ENCODE measurements at regions not wholly inside any gene's neighbourhood (a gene's known extent, or its start where the extent isn't known, plus 50 kb on each side); places are given as distances from the start of the nearest gene placed in this dataset.

DNA sequence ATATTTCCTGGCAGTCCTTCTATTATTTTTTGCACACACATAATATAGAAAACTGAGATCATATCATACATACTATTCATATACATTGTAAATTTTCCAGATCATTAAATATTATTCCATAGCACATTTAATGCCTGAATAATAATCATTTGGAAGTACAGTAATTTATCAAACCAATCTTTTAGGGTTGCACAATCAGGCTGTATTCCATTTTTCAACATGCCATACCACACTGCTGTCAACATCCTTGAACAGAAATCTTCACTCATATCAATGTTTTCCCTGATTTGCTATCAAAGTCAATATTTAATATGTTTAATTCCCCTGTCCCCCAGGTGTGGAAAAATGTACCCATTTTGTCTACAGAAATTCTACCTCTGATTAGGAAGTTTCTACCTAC is 122.7 kb upstream of the ADGRF1 start:
- Histone ChIP-seq H3K4me3 (replicated peaks in 1 of 3; ENCODE audit: insufficient read depth in 1 of 3, low read depth in 1 of 3, low read length in 3 of 3) (no peak overlapping the region), H4K20me1 (replicated peaks; ENCODE audit: control insufficient read depth, extremely low read depth, insufficient read depth, low read length) (no peaks in the 10 kb centered on the region), H3K79me2 (ENCODE audit: control insufficient read depth, insufficient read depth, low read length) (no peaks in the 10 kb centered on the region), H3K27ac (ENCODE audit: insufficient read depth, low read depth, low read length) (no peak overlapping the region), H3K4me1 (ENCODE audit: control insufficient read depth, extremely low read depth, insufficient read depth, low read length) (no peaks in the 10 kb centered on the region), H3K36me3 (ENCODE audit: control insufficient read depth in 2 of 2, extremely low read depth in 1 of 2, insufficient read depth in 2 of 2, low read length in 2 of 2) (no peaks in the 10 kb centered on the region), H3K9me1 (replicated peaks; ENCODE audit: control insufficient read depth, extremely low read depth, insufficient read depth, low read length) (no peaks in the 10 kb centered on the region), H3K4me2 (ENCODE audit: insufficient read depth, low read length) (no peak overlapping the region), H3K27me3 (ENCODE audit: control insufficient read depth in 2 of 2, insufficient read depth in 2 of 2, low read length in 2 of 2) (no peaks in the 10 kb centered on the region), H3K9ac (replicated peaks; ENCODE audit: extremely low read depth, insufficient read depth, low read length) (no peak overlapping the region), H3K9me3 (replicated peaks; ENCODE audit: control insufficient read depth, insufficient read depth, low read length) (no peaks in the 10 kb centered on the region), H2AFZ (ENCODE audit: low read depth, low read length) (no peak overlapping the region)
- CTCF ChIA-PET: interaction anchor here (0.6 kb wide), 1 partner anchor 157 kb away, joined by 3 read pairs; no protein-coding TSS in a partner anchor
- intact Hi-C loops (cut with micrococcal nuclease) (no loop called here), dilution Hi-C loops (cut with MboI; ENCODE audit: extremely low pct_ligation_motif_present, low sequenced_read_pairs) (no loop called here)
- no TSS peak for BruUV-seq (replicated peaks)
- no peak for DNase-seq (ENCODE audit: low read depth, low spot score)
- POLR2A ChIA-PET: interaction anchor here (0.6 kb wide), 1 partner anchor 134 kb away, joined by 8 read pairs; no protein-coding TSS in a partner anchor
- TF ChIP-seq POLR2A (IDR thresholded peaks at IDR 0.05; ENCODE audit: low read depth, low read length) (no peak), MYC (IDR thresholded peaks at IDR 0.05; ENCODE audit: low read depth, low read length) (no peak), JUN (IDR thresholded peaks at IDR 0.05; ENCODE audit: borderline replicate concordance, insufficient read depth, insufficient read length, low read depth) (no peak), GATA2 (IDR thresholded peaks at IDR 0.05; ENCODE audit: insufficient read depth, insufficient read length, low read depth, low read length) (no peak), FOS (IDR thresholded peaks at IDR 0.05; ENCODE audit: borderline replicate concordance, insufficient read depth, low read length) (no peak), EZH2 (IDR thresholded peaks at IDR 0.05; ENCODE audit: borderline replicate concordance, low read depth, low read length, severe bottlenecking) (no peak)
- TF ChIP-seq, protein P1, sequence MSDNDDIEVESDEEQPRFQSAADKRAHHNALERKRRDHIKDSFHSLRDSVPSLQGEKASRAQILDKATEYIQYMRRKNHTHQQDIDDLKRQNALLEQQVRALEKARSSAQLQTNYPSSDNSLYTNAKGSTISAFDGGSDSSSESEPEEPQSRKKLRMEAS (IDR thresholded peaks at IDR 0.05; ENCODE audit: insufficient read depth, insufficient read length): no peak
- TF ChIP-seq, protein P2, sequence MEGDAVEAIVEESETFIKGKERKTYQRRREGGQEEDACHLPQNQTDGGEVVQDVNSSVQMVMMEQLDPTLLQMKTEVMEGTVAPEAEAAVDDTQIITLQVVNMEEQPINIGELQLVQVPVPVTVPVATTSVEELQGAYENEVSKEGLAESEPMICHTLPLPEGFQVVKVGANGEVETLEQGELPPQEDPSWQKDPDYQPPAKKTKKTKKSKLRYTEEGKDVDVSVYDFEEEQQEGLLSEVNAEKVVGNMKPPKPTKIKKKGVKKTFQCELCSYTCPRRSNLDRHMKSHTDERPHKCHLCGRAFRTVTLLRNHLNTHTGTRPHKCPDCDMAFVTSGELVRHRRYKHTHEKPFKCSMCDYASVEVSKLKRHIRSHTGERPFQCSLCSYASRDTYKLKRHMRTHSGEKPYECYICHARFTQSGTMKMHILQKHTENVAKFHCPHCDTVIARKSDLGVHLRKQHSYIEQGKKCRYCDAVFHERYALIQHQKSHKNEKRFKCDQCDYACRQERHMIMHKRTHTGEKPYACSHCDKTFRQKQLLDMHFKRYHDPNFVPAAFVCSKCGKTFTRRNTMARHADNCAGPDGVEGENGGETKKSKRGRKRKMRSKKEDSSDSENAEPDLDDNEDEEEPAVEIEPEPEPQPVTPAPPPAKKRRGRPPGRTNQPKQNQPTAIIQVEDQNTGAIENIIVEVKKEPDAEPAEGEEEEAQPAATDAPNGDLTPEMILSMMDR (IDR thresholded peaks at IDR 0.05; ENCODE audit: extremely low read depth in 1 of 2, insufficient read depth in 1 of 2, low read depth in 1 of 2, low read length in 2 of 2): no peak
- FAIRE-seq: no peak
